ENCODE measurements at regions not wholly inside any gene's neighbourhood (a gene's known extent, or its start where the extent isn't known, plus 50 kb on each side); places are given as distances from the start of the nearest gene placed in this dataset.

GRCh38 chr17:77300016-77300686 lies 159.4 kb downstream of the SEC14L1 start (continued):
- TF ChIP-seq ZFYVE20 (CRISPR knock-in tag; IDR thresholded peaks at IDR 0.05; ENCODE audit: borderline replicate concordance, low read depth) = no peak
- no peak; the same call in 1 of the 2 replicates for TF ChIP-seq CCDC6 (CRISPR knock-in tag; IDR thresholded peaks at IDR 0.05)
- peak; percentile 23; the same call in 1 of the 2 replicates for TF ChIP-seq ZNF839 (CRISPR knock-in tag; IDR thresholded peaks at IDR 0.05; ENCODE audit: borderline replicate concordance)
- no peak for TF ChIP-seq MTA3 (CRISPR knock-in tag; IDR thresholded peaks at IDR 0.05)
- peak; percentile 74; the same call in 1 of the 2 replicates for TF ChIP-seq PPARG (CRISPR knock-in tag; conservative IDR thresholded peaks at IDR 0.05)
- TF ChIP-seq, protein P1, sequence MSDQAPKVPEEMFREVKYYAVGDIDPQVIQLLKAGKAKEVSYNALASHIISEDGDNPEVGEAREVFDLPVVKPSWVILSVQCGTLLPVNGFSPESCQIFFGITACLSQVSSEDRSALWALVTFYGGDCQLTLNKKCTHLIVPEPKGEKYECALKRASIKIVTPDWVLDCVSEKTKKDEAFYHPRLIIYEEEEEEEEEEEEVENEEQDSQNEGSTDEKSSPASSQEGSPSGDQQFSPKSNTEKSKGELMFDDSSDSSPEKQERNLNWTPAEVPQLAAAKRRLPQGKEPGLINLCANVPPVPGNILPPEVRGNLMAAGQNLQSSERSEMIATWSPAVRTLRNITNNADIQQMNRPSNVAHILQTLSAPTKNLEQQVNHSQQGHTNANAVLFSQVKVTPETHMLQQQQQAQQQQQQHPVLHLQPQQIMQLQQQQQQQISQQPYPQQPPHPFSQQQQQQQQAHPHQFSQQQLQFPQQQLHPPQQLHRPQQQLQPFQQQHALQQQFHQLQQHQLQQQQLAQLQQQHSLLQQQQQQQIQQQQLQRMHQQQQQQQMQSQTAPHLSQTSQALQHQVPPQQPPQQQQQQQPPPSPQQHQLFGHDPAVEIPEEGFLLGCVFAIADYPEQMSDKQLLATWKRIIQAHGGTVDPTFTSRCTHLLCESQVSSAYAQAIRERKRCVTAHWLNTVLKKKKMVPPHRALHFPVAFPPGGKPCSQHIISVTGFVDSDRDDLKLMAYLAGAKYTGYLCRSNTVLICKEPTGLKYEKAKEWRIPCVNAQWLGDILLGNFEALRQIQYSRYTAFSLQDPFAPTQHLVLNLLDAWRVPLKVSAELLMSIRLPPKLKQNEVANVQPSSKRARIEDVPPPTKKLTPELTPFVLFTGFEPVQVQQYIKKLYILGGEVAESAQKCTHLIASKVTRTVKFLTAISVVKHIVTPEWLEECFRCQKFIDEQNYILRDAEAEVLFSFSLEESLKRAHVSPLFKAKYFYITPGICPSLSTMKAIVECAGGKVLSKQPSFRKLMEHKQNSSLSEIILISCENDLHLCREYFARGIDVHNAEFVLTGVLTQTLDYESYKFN (CRISPR knock-in tag; conservative IDR thresholded peaks at IDR 0.05) = peak; percentile 81
- no peak for TF ChIP-seq ZMYM4 (CRISPR knock-in tag; IDR thresholded peaks at IDR 0.05)
- no peak for TF ChIP-seq SNAPC4 (CRISPR knock-in tag; IDR thresholded peaks at IDR 0.05)
- no peak for TF ChIP-seq ZNF724P (CRISPR knock-in tag; IDR thresholded peaks at IDR 0.05; ENCODE audit: borderline replicate concordance)
- no peak for TF ChIP-seq ZNF777 (CRISPR knock-in tag; IDR thresholded peaks at IDR 0.05)
- no peak for TF ChIP-seq ZFP41 (CRISPR knock-in tag; IDR thresholded peaks at IDR 0.05; ENCODE audit: borderline replicate concordance)
- no peak for TF ChIP-seq RARG (CRISPR knock-in tag; IDR thresholded peaks at IDR 0.05; ENCODE audit: low read depth)
- TF ChIP-seq ZNF296 (CRISPR knock-in tag; conservative IDR thresholded peaks at IDR 0.05) = peak; percentile 75; the same call in 1 of the 2 replicates
- TF ChIP-seq, protein P2, sequence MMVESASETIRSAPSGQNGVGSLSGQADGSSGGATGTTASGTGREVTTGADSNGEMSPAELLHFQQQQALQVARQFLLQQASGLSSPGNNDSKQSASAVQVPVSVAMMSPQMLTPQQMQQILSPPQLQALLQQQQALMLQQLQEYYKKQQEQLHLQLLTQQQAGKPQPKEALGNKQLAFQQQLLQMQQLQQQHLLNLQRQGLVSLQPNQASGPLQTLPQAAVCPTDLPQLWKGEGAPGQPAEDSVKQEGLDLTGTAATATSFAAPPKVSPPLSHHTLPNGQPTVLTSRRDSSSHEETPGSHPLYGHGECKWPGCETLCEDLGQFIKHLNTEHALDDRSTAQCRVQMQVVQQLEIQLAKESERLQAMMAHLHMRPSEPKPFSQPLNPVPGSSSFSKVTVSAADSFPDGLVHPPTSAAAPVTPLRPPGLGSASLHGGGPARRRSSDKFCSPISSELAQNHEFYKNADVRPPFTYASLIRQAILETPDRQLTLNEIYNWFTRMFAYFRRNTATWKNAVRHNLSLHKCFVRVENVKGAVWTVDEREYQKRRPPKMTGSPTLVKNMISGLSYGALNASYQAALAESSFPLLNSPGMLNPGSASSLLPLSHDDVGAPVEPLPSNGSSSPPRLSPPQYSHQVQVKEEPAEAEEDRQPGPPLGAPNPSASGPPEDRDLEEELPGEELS (CRISPR knock-in tag; IDR thresholded peaks at IDR 0.05) = peak; percentile 86
- no peak for TF ChIP-seq NCOR1 (IDR thresholded peaks at IDR 0.05; ENCODE audit: borderline replicate concordance, low read length)
- 0 out of 2 replicates have a peak, but pooled peaks have one; percentile 63 for TF ChIP-seq DPF2 (CRISPR knock-in tag; IDR thresholded peaks at IDR 0.05; ENCODE audit: borderline replicate concordance, low read depth)
- TF ChIP-seq STAG1 (CRISPR knock-in tag; IDR thresholded peaks at IDR 0.05) = no peak
- peak; percentile 33; the same call in 1 of the 2 replicates for TF ChIP-seq FOXA3 (CRISPR knock-in tag; IDR thresholded peaks at IDR 0.05)
- no peak for TF ChIP-seq ATF7 (IDR thresholded peaks at IDR 0.05)
- no peak for TF ChIP-seq ATF7 (CRISPR knock-in tag; IDR thresholded peaks at IDR 0.05)

Measured in HepG2 (cell line).